Esophagus squamous epithelium (tissue), 5 donors: ENCODE measurements at regions not wholly inside any gene's neighbourhood (a gene's known extent, or its start where the extent isn't known, plus 50 kb on each side); places are given as distances from the start of the nearest gene placed in this dataset.

Source experiments
- DNase-seq: peaks from one replicate; lab custom pipeline; 2025; lab: John Stamatoyannopoulos, UW
- H3K27ac ChIP-seq, 4 donors: fragments of 200-600 bp; sonication (generic); one replicate each; pipeline ENCODE4 v1.5.1; 2016 to 2019; ENCODE audit warnings: mild to moderate bottlenecking in 1 of 4
- H3K27me3 ChIP-seq, 4 donors: fragments of 200-600 bp; sonication (generic); 1 replicate in 3 of 4; 2 replicates in 1 of 4; pipeline versions ENCODE4 v1.5.1 to v1.6.0; 2017 to 2021; ENCODE audit warnings: antibody characterized with exemption in 1 of 4
- H3K36me3 ChIP-seq, 3 donors: fragments of 200-600 bp; sonication (generic); one replicate each; pipeline ENCODE4 v1.5.1; 2016 to 2019
- H3K4me1 ChIP-seq, 3 donors: fragments of 200-600 bp; sonication (generic); one replicate each; pipeline ENCODE4 v1.5.1; 2017 to 2019
- H3K4me3 ChIP-seq, 4 donors: fragments of 200-600 bp; sonication (generic); 1 replicate in 3 of 4; 2 replicates in 1 of 4; pipeline ENCODE4 v1.5.1; 2016 to 2019; ENCODE audit warnings: mild to moderate bottlenecking in 2 of 4, moderate library complexity in 1 of 4
- H3K9me3 ChIP-seq, 3 donors: fragments of 200-600 bp; sonication (generic); one replicate each; pipeline ENCODE4 v1.5.1; 2016 to 2019
- POLR2A ChIP-seq, 4 donors: fragments of 450-650 bp; IDR thresholded peaks; one replicate each; pipeline ENCODE4 v1.6.1; 2017; ENCODE audit warnings: antibody characterized with exemption in 4 of 4, mild to moderate bottlenecking in 4 of 4, moderate library complexity in 3 of 4
- WGBS, 2 donors: methylation state at CpG; one replicate each; pipeline ENCODE4 v1.1.5; 2018; 5-methylcytosine and 5-hydroxymethylcytosine counted together
- intact Hi-C: fragments of 100-400 bp; cut with DNase I; formaldehyde crosslinking; loops from one replicate; pipeline ENCODE4 v1.15.0; 2022
- TF ChIP-seq, protein P1 (sequence below), 6 experiments: fragments of 450-650 bp in 4 of 6; fragments of 200-600 bp in 2 of 6; sonication (generic) in 2 of 6; IDR thresholded peaks; one replicate each; pipeline ENCODE4 v1.5.1; 2016 to 2019; ENCODE audit warnings: antibody characterized with exemption in 6 of 6, mild to moderate bottlenecking in 4 of 6, moderate library complexity in 4 of 6
- donor health status: DM: yes; HTN: yes; CAD: no.

DNA sequence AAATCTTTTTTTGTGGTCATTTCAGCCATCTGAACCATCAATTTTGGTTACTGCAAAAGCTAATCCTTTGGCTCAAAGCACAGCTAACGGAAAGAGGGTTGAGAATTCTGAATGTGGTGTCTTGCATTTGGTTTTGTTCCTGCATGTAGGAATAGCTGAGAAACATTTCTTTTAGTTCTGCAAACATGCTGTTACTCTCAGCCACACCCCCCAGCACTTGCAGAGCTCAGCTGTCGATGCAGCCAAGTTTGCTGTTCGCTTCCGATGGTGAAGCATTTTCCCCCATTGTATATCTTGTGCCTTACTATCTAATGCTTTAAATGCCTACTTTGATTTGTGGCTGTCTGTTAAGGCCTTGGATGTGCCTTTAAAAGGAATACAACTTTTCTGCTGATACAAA lies 294.9 kb upstream of the FANCL start:
- intact Hi-C loops, result no loop called here
- DNase-seq, result no peak
- Histone ChIP-seq H3K4me1 (no peaks in the 10 kb centered on the region), H3K9me3 (no peaks in the 10 kb centered on the region), H3K27me3 (no peaks in the 10 kb centered on the region), H3K36me3 (no peaks in the 10 kb centered on the region), H3K27ac (no peak overlapping the region), H3K4me3 (no peak overlapping the region)
- 41 to 44% methylated on average over 4 of the region's 4 CpGs for WGBS, 2 donors
- no peak for TF ChIP-seq POLR2A (IDR thresholded peaks at IDR 0.05)
- TF ChIP-seq, protein P1, sequence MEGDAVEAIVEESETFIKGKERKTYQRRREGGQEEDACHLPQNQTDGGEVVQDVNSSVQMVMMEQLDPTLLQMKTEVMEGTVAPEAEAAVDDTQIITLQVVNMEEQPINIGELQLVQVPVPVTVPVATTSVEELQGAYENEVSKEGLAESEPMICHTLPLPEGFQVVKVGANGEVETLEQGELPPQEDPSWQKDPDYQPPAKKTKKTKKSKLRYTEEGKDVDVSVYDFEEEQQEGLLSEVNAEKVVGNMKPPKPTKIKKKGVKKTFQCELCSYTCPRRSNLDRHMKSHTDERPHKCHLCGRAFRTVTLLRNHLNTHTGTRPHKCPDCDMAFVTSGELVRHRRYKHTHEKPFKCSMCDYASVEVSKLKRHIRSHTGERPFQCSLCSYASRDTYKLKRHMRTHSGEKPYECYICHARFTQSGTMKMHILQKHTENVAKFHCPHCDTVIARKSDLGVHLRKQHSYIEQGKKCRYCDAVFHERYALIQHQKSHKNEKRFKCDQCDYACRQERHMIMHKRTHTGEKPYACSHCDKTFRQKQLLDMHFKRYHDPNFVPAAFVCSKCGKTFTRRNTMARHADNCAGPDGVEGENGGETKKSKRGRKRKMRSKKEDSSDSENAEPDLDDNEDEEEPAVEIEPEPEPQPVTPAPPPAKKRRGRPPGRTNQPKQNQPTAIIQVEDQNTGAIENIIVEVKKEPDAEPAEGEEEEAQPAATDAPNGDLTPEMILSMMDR (IDR thresholded peaks at IDR 0.05), result no peak

DNA sequence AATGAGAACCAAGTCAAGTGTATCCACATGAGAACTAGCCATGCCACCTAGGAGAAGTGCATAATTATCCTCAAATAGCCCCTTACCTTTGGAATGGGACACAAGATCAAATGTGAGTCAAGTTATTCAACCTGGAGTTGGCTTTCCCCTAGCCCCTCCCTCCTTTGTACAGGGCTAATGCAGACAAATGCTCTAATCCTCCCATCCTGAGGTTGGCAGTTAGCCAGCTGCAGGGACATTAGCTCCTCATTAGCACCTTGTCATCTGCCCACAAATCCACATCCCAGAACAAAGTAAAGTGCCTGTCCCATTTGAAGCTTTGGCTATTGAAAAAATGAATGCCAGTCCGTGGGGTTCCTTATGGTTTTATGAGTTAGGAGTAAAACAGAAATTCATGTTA lies 294.1 kb upstream of the FANCL start:
- no peak overlapping the region for H3K4me3 ChIP-seq
- intact Hi-C loops, result no loop called here
- TF ChIP-seq POLR2A (IDR thresholded peaks at IDR 0.05), result no peak
- TF ChIP-seq, protein P1 (IDR thresholded peaks at IDR 0.05), result no peak
- no peak overlapping the region for H3K27ac ChIP-seq
- no peaks in the 10 kb centered on the region for H3K9me3 ChIP-seq
- no peaks in the 10 kb centered on the region for H3K36me3 ChIP-seq
- H3K4me1 ChIP-seq, result no peaks in the 10 kb centered on the region
- 12 to 42% methylated on average over 1 of the region's 1 CpG for WGBS, 2 donors
- DNase-seq, result no peak
- H3K27me3 ChIP-seq, result no peaks in the 10 kb centered on the region

DNA sequence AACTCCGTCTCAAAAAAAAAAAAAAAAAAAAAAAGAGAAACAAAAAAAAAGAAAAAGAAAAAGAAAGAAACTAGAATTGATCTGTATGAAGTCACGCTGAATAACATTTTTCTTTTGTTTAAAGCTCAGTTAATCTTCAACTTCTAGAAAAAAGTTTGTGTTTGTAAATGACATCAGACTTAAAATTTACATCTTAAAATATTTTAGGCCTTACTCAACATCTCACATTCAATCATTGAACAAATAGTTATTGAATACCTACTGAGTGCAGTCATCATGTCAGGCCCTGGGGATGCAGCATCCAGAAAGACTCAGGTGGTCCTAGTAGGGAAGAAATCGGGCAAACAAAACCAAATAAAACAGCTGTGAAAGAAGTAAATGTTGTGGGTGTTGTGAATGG lies 292.3 kb upstream of the FANCL start:
- 54 to 84% methylated on average over 2 to 3 of the region's 3 CpGs for WGBS, 2 donors
- intact Hi-C loops, result no loop called here
- H3K4me1 ChIP-seq, result no peaks in the 10 kb centered on the region

DNA sequence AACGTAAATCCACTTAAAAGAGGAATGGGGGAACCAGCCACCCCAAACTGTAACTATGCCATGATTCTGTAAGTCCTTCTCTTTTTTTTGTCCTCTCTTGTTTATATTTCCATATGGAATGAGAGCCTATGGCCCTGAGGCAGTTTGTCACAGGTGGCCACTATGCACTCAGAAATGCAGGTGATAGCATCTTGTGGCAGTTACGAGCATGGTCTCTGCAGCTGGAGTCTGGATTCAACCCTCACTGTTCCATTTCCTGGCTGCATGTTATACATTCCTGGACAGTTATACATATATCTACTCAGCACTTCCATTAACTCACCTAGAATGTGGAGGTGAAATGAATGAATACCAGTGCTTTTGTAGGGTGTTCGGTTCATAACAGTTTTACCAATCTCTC lies 291.5 kb upstream of the FANCL start:
- no peak for DNase-seq
- no peak overlapping the region for H3K4me3 ChIP-seq
- TF ChIP-seq, protein P1 (IDR thresholded peaks at IDR 0.05), result no peak
- TF ChIP-seq POLR2A (IDR thresholded peaks at IDR 0.05), result no peak
- H3K27me3 ChIP-seq, result no peaks in the 10 kb centered on the region
- H3K27ac ChIP-seq, result no peak overlapping the region
- no peaks in the 10 kb centered on the region for H3K9me3 ChIP-seq
- intact Hi-C loops, result no loop called here
- no peaks in the 10 kb centered on the region for H3K36me3 ChIP-seq
- 88 to 89% methylated on average over 3 of the region's 3 CpGs for WGBS, 2 donors
- no peaks in the 10 kb centered on the region for H3K4me1 ChIP-seq

More for the DNA sequence above, 292.3 kb upstream of the FANCL start:
- no peaks in the 10 kb centered on the region for H3K9me3 ChIP-seq
- H3K36me3 ChIP-seq, result no peaks in the 10 kb centered on the region
- no peak overlapping the region for H3K27ac ChIP-seq
- no peak for DNase-seq
- H3K27me3 ChIP-seq, result no peaks in the 10 kb centered on the region
- TF ChIP-seq POLR2A (IDR thresholded peaks at IDR 0.05), result no peak
- TF ChIP-seq, protein P1 (IDR thresholded peaks at IDR 0.05), result no peak
- no peak overlapping the region for H3K4me3 ChIP-seq

DNA sequence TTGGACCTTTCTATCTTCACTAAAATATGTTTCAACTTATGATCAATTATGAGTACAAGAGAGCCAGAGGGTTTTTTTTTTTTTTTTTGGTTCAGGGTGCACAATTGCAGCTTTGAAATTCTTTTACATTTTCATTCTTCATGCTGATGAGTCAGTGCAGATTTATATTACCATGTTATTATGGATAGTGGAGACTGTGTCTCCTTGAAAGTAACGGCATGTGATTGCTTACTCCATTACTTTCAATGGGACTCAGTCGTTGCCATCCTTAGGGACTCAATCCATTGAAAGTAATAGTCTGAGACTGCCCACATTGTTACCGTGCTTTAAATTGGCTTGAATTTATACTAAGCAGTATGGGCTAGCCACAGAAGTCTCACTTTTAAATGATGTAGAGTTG lies 286.5 kb upstream of the FANCL start:
- no peaks in the 10 kb centered on the region for H3K4me1 ChIP-seq
- H3K4me3 ChIP-seq, result no peak overlapping the region
- H3K27ac ChIP-seq, result no peak overlapping the region
- intact Hi-C loops, result no loop called here
- no peaks in the 10 kb centered on the region for H3K27me3 ChIP-seq
- no peak for DNase-seq
- H3K9me3 ChIP-seq, result no peaks in the 10 kb centered on the region
- TF ChIP-seq POLR2A (IDR thresholded peaks at IDR 0.05), result no peak
- TF ChIP-seq, protein P1 (IDR thresholded peaks at IDR 0.05), result no peak
- no peaks in the 10 kb centered on the region for H3K36me3 ChIP-seq
- WGBS, 2 donors, result 48 to 66% methylated on average over 3 of the region's 3 CpGs
